Stimulated activated CD4-positive, alpha-beta T cell treated with anti-CD3 and anti-CD28 coated beads, TNF-alpha, amount 100 ng/mL, for 24 hours (primary cell): ENCODE measurements at regions not wholly inside any gene's neighbourhood (a gene's known extent, or its start where the extent isn't known, plus 50 kb on each side); places are given as distances from the start of the nearest gene placed in this dataset.
"Not testable (repeated sequence)": the region's sequence is repeated elsewhere in the genome, so short reads cannot be mapped to it uniquely, and the experiment has no call there.

Experiments
- DNase-seq, 3 experiments: peaks; one replicate each; pipeline ENCODE4 v3.0.0-alpha.2; 2020; ENCODE audit warnings: low read depth in 3 of 3

GRCh38 chr10:125455431-125455830 lies 227.5 kb downstream of the TEX36 start:
- no peak for DNase-seq

DNA sequence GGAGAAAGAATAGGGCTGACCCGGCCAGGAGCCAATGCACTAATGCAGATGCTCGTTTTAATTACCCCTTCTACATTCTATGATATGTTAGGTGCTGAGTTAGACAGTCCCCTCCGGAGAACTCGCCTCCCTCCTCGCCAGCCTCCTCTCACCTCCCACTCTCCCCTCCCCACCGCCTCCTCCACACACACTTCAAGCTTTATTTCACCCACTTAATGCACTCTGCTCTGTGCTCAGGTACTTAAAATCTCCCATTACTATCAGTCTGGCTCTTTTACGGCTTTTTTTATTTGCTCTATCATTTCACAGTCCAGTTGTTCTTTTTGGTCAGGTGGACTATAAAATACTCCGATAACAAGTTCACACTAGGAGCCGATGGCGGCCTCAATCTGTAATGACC lies 231.6 kb downstream of the TEX36 start:
- no peak for DNase-seq

GRCh38 chr10:125450218-125450617 lies 232.7 kb downstream of the TEX36 start:
- DNase-seq = no peak

GRCh38 chr10:125449571-125449970 lies 233.4 kb downstream of the TEX36 start:
- DNase-seq = no peak

GRCh38 chr10:125448596-125448995 lies 234.4 kb downstream of the TEX36 start:
- no peak for DNase-seq

DNA sequence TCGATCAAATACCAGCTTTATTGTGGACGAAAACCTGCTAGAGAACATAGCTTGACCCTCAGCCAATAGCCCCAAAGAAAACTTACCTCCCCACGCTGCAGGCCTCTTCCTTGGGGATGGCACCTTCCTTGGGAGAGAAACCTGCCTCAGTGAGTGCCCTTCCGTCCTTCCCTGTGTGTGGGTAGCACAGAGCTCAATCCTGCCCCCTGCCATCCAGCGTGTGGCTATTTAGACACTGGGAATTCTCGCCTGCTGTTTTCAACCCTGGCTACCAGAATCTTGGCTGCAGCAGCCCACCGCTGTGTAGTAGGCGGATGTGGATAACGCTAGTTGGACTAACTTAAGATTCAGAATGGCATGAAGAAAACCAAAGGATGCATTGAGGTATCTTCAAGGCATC lies 238.2 kb downstream of the TEX36 start:
- DNase-seq = no peak

- no peak for DNase-seq
These were observed 240.0 kb downstream of the TEX36 start for GRCh38 chr10:125442856-125443540.

DNA sequence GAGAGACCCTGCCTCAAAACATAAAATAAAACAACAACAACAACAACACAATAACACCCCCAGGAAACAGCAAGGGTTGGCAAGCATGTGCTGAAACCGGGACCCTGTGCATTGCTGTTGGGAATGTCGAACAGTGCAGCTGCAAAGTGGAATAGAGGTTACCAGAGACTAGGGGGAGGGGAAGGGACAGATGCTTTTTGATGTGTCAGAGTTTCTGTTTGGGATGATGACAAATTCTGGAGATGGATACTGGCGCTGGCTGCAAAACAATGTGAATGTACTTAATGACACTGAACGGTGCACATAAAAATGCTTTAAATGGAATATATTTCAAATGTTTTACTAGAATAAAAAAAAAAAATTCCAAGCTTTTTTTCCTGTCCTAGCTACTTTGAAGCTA lies 241.8 kb downstream of the TEX36 start:
- no peak for DNase-seq

DNA sequence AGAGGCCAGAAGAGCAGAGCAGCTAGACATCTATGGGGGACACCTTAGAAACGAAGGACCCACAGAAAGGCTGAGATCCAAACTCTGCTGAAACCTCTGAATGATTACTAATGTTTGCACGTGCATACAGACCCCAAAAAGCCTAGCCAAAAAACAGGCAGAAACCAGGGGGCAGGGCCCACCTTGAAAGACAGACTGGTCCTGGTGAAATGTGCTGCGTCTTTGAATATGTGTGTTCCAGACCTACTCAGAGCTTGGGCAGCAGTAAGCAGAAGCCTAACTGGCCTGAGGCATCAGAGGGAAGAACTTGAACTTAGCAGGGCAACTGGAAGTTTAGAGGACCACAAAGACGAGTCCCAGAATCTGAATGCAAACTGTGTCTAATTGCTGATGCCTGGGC lies 251.8 kb downstream of the TEX36 start:
- no peak for DNase-seq

GRCh38 chr10:125428054-125428453 lies 254.9 kb downstream of the TEX36 start:
- DNase-seq = no peak

- DNase-seq = no peak
These were observed 258.6 kb downstream of the TEX36 start for GRCh38 chr10:125424191-125424847.

GRCh38 chr10:125423569-125423968 lies 259.4 kb downstream of the TEX36 start:
- DNase-seq = no peak

DNA sequence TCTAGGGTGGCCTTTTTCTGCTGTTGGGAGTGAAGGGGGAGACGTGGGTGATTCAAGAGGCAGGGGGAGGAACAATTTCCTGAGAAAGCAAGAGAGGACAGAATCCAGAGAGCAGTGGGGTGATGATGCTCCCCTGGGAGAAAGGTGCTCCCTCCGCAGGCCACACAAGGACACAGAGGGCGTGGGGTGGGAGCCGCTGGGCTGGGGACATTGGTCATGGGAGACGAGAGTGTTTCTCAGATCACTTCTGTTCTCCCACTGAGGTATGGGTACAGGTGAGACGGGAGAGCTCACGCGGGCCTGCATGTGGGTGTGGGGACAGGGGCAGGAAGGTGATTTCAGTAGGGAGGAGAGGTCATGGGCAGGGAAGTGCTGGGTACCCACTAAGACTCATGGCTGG lies 259.5 kb upstream of the CTBP2 start:
- no peak for DNase-seq

GRCh38 chr10:125419146-125419545 lies 258.8 kb upstream of the CTBP2 start:
- no peak for DNase-seq

GRCh38 chr10:125417605-125418004 lies 257.2 kb upstream of the CTBP2 start:
- no peak for DNase-seq

GRCh38 chr10:125415964-125416363 lies 255.6 kb upstream of the CTBP2 start:
- DNase-seq = no peak

- no peak for DNase-seq
These were observed 254.8 kb upstream of the CTBP2 start for GRCh38 chr10:125415006-125415633.

- DNase-seq = no peak
These were observed 251.4 kb upstream of the CTBP2 start for GRCh38 chr10:125411724-125412123.

- no peak for DNase-seq
These were observed 249.4 kb upstream of the CTBP2 start for GRCh38 chr10:125409756-125410155.

GRCh38 chr10:125407557-125407956 lies 247.2 kb upstream of the CTBP2 start:
- no peak for DNase-seq

DNA sequence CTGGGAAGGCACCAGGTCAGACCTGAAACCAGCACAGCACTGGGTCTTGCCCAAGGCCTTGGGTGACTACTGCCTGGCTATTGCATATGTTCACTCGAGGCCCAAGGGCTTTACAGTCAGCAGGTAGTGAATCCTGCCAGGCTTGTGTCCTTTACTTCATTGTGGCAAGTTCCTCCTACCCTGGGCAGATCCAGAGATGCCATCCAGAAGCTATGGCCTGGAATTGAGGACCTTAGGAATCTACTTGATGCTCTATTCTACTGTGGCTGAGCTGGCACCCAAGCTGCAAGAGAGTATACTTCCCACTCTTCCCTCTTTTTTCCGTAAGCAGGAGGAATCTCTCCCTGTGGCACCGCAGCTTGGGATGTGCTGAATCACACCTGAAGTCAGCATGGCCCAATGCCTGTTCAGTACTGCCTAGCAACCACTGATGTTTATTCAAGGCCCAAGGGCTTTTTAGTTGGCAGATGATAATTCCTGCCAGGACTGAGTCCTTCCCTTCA lies 246.7 kb upstream of the CTBP2 start:
- no peak for DNase-seq

GRCh38 chr10:125404902-125405301 lies 244.5 kb upstream of the CTBP2 start:
- not testable (repeated sequence) for DNase-seq

- DNase-seq = no peak
These were observed 241.1 kb upstream of the CTBP2 start for GRCh38 chr10:125401462-125401861.
